ENCODE measurements at regions not wholly inside any gene's neighbourhood (a gene's known extent, or its start where the extent isn't known, plus 50 kb on each side); places are given as distances from the start of the nearest gene placed in this dataset.
"Not testable (repeated sequence)": the region's sequence is repeated elsewhere in the genome, so short reads cannot be mapped to it uniquely, and the experiment has no call there.

GRCh38 chr4:66032571-66032970 is 362.3 kb upstream of the EPHA5 start:
- Mint-ChIP-seq H3K27ac (no peak overlapping the region), H3K4me3 (no peak overlapping the region), H3K4me1 (ENCODE audit: low read depth) (no peaks in the 10 kb centered on the region), H3K9me3 (peaks cover 3% of the 10 kb centered on the region), H3K27me3 (ENCODE audit: low read depth) (no peaks in the 10 kb centered on the region), H3K36me3 (ENCODE audit: low read depth) (no peaks in the 10 kb centered on the region)
- DNase-seq = no peak
- CTCF ChIA-PET = no interaction called here
- intact Hi-C loops (cut with micrococcal nuclease) = no loop called here

GRCh38 chr4:66028668-66029067 is 358.4 kb upstream of the EPHA5 start:
- Mint-ChIP-seq H3K9me3 (peaks cover 6% of the 10 kb centered on the region), H3K36me3 (ENCODE audit: low read depth) (no peaks in the 10 kb centered on the region), H3K27me3 (ENCODE audit: low read depth) (no peaks in the 10 kb centered on the region), H3K27ac (no peak overlapping the region), H3K4me3 (no peak overlapping the region), H3K4me1 (ENCODE audit: low read depth) (no peaks in the 10 kb centered on the region)
- CTCF ChIA-PET = no interaction called here
- intact Hi-C loops (cut with micrococcal nuclease) = no loop called here
- no peak for DNase-seq

GRCh38 chr4:66023061-66023460 is 352.8 kb upstream of the EPHA5 start:
- Mint-ChIP-seq H3K27me3 (ENCODE audit: low read depth) (no peaks in the 10 kb centered on the region), H3K9me3 (peaks cover 24% of the 10 kb centered on the region), H3K27ac (no peak overlapping the region), H3K36me3 (ENCODE audit: low read depth) (no peaks in the 10 kb centered on the region), H3K4me1 (ENCODE audit: low read depth) (no peaks in the 10 kb centered on the region), H3K4me3 (no peak overlapping the region)
- intact Hi-C loops (cut with micrococcal nuclease) = no loop called here
- CTCF ChIA-PET = interaction anchor here (0.6 kb wide), 1 partner anchor 729 kb away, joined by 3 read pairs; no protein-coding TSS in a partner anchor
- DNase-seq = no peak

- Mint-ChIP-seq H3K27ac (no peak overlapping the region), H3K36me3 (ENCODE audit: low read depth) (no peaks in the 10 kb centered on the region), H3K27me3 (ENCODE audit: low read depth) (no peaks in the 10 kb centered on the region), H3K9me3 (peaks cover 24% of the 10 kb centered on the region), H3K4me1 (ENCODE audit: low read depth) (no peaks in the 10 kb centered on the region), H3K4me3 (no peak overlapping the region)
- DNase-seq = no peak
- CTCF ChIA-PET = no interaction called here
- intact Hi-C loops (cut with micrococcal nuclease) = no loop called here
These were observed 347.4 kb upstream of the EPHA5 start for GRCh38 chr4:66017671-66018070.

GRCh38 chr4:66016240-66016639 is 346.0 kb upstream of the EPHA5 start:
- Mint-ChIP-seq H3K27ac (no peak overlapping the region), H3K4me3 (no peak overlapping the region), H3K4me1 (ENCODE audit: low read depth) (no peaks in the 10 kb centered on the region), H3K27me3 (ENCODE audit: low read depth) (no peaks in the 10 kb centered on the region), H3K9me3 (peaks cover 25% of the 10 kb centered on the region), H3K36me3 (ENCODE audit: low read depth) (no peaks in the 10 kb centered on the region)
- DNase-seq = no peak
- CTCF ChIA-PET = no interaction called here
- intact Hi-C loops (cut with micrococcal nuclease) = no loop called here

- H3K4me3 Mint-ChIP-seq = no peak overlapping the region
- no peak for DNase-seq
These were observed 344.0 kb upstream of the EPHA5 start for GRCh38 chr4:66014146-66014765.

GRCh38 chr4:66000510-66001117 is 330.3 kb upstream of the EPHA5 start:
- Mint-ChIP-seq H3K36me3 (ENCODE audit: low read depth) (no peaks in the 10 kb centered on the region), H3K4me3 (no peak overlapping the region), H3K4me1 (ENCODE audit: low read depth) (no peaks in the 10 kb centered on the region), H3K27me3 (ENCODE audit: low read depth) (no peaks in the 10 kb centered on the region), H3K27ac (no peak overlapping the region), H3K9me3 (peaks cover 2% of the 10 kb centered on the region)
- intact Hi-C loops (cut with micrococcal nuclease) = no loop called here
- CTCF ChIA-PET = no interaction called here
- DNase-seq = no peak

More at GRCh38 chr4:66014146-66014765, 344.0 kb upstream of the EPHA5 start:
- Mint-ChIP-seq H3K4me1 (ENCODE audit: low read depth) (no peaks in the 10 kb centered on the region), H3K27me3 (ENCODE audit: low read depth) (no peaks in the 10 kb centered on the region), H3K27ac (no peak overlapping the region), H3K9me3 (peaks cover 33% of the 10 kb centered on the region), H3K36me3 (ENCODE audit: low read depth) (no peaks in the 10 kb centered on the region)
- CTCF ChIA-PET = no interaction called here
- intact Hi-C loops (cut with micrococcal nuclease) = no loop called here

- no peaks in the 10 kb centered on the region for H3K36me3 Mint-ChIP-seq (ENCODE audit: low read depth)
- no peaks in the 10 kb centered on the region for H3K27me3 Mint-ChIP-seq (ENCODE audit: low read depth)
- H3K4me1 Mint-ChIP-seq (ENCODE audit: low read depth) = no peaks in the 10 kb centered on the region
- no peak overlapping the region for H3K4me3 Mint-ChIP-seq
- CTCF ChIA-PET = no interaction called here
- intact Hi-C loops (cut with micrococcal nuclease) = no loop called here
- DNase-seq = no peak
- H3K9me3 Mint-ChIP-seq = peaks cover 2% of the 10 kb centered on the region
- no peak overlapping the region for H3K27ac Mint-ChIP-seq
These were observed 329.2 kb upstream of the EPHA5 start for GRCh38 chr4:65999518-65999871.

GRCh38 chr4:65998807-65999517 is 328.7 kb upstream of the EPHA5 start:
- H3K36me3 Mint-ChIP-seq (ENCODE audit: low read depth); H3K27me3 Mint-ChIP-seq (ENCODE audit: low read depth); H3K27ac Mint-ChIP-seq; DNase-seq; CTCF ChIA-PET; H3K4me1 Mint-ChIP-seq (ENCODE audit: low read depth); intact Hi-C loops (cut with micrococcal nuclease); H3K4me3 Mint-ChIP-seq; H3K9me3 Mint-ChIP-seq: not testable (repeated sequence)

- H3K4me3 Mint-ChIP-seq = no peak overlapping the region
- no peaks in the 10 kb centered on the region for H3K27me3 Mint-ChIP-seq (ENCODE audit: low read depth)
- intact Hi-C loops (cut with micrococcal nuclease) = no loop called here
- no peaks in the 10 kb centered on the region for H3K36me3 Mint-ChIP-seq (ENCODE audit: low read depth)
- DNase-seq = no peak
- CTCF ChIA-PET = no interaction called here
- no peaks in the 10 kb centered on the region for H3K4me1 Mint-ChIP-seq (ENCODE audit: low read depth)
- peaks cover 9% of the 10 kb centered on the region for H3K9me3 Mint-ChIP-seq
- H3K27ac Mint-ChIP-seq = no peak overlapping the region
These were observed 312.8 kb upstream of the EPHA5 start for GRCh38 chr4:65983061-65983460.

- intact Hi-C loops (cut with micrococcal nuclease) = no loop called here
- Mint-ChIP-seq H3K4me1 (ENCODE audit: low read depth) (no peaks in the 10 kb centered on the region), H3K27ac (no peak overlapping the region), H3K9me3 (peaks cover 15% of the 10 kb centered on the region), H3K36me3 (ENCODE audit: low read depth) (no peaks in the 10 kb centered on the region), H3K4me3 (no peak overlapping the region), H3K27me3 (ENCODE audit: low read depth) (no peaks in the 10 kb centered on the region)
- DNase-seq = no peak
- CTCF ChIA-PET = no interaction called here
These were observed 306.0 kb upstream of the EPHA5 start for GRCh38 chr4:65976287-65976686.

- no peaks in the 10 kb centered on the region for H3K27me3 Mint-ChIP-seq (ENCODE audit: low read depth)
- H3K9me3 Mint-ChIP-seq = peaks cover 12% of the 10 kb centered on the region
- H3K4me3 Mint-ChIP-seq = no peak overlapping the region
- H3K36me3 Mint-ChIP-seq (ENCODE audit: low read depth) = no peaks in the 10 kb centered on the region
- CTCF ChIA-PET = no interaction called here
- no peaks in the 10 kb centered on the region for H3K4me1 Mint-ChIP-seq (ENCODE audit: low read depth)
- DNase-seq = no peak
- intact Hi-C loops (cut with micrococcal nuclease) = no loop called here
- no peak overlapping the region for H3K27ac Mint-ChIP-seq
These were observed 302.9 kb upstream of the EPHA5 start for GRCh38 chr4:65973186-65973585.

- CTCF ChIA-PET = no interaction called here
These were observed 301.4 kb upstream of the EPHA5 start for GRCh38 chr4:65971686-65972085.

More at GRCh38 chr4:65971686-65972085, 301.4 kb upstream of the EPHA5 start:
- Mint-ChIP-seq H3K27ac (no peak overlapping the region), H3K36me3 (ENCODE audit: low read depth) (no peaks in the 10 kb centered on the region), H3K27me3 (ENCODE audit: low read depth) (no peaks in the 10 kb centered on the region), H3K9me3 (peaks cover 8% of the 10 kb centered on the region), H3K4me3 (no peak overlapping the region), H3K4me1 (ENCODE audit: low read depth) (no peaks in the 10 kb centered on the region)
- no peak for DNase-seq
- intact Hi-C loops (cut with micrococcal nuclease) = no loop called here
